PFSK-1 (cell line): ENCODE measurements at regions not wholly inside any gene's neighbourhood (a gene's known extent, or its start where the extent isn't known, plus 50 kb on each side); places are given as distances from the start of the nearest gene placed in this dataset.

Source experiments
- FOXP2 ChIP-seq: optimal IDR thresholded peaks from 2 replicates; pipeline ENCODE3; 2011; ENCODE audit warnings: borderline replicate concordance, control low read depth, inconsistent platforms; ENCODE audit not compliant: insufficient read depth; ENCODE audit errors: extremely low read length, extremely low read depth
- POLR2AphosphoS5 ChIP-seq: IDR thresholded peaks from 2 replicates; pipeline ENCODE4 v1.6.1; 2012; ENCODE audit warnings: low read depth, mild to moderate bottlenecking, control low read depth, low read length, moderate library complexity
- SIN3A ChIP-seq: IDR thresholded peaks from 2 replicates; pipeline ENCODE4 v1.6.1; 2012; ENCODE audit warnings: mild to moderate bottlenecking, low read length, moderate library complexity, borderline replicate concordance; ENCODE audit not compliant: insufficient read depth
- TAF1 ChIP-seq: IDR thresholded peaks from 2 replicates; pipeline ENCODE4 v1.6.1; 2012; ENCODE audit warnings: low read length, control low read depth, borderline replicate concordance; ENCODE audit not compliant: insufficient read depth
- TF ChIP-seq, protein P1 (sequence below), 2 experiments: IDR thresholded peaks; 2 replicates each; pipeline versions ENCODE4 v1.6.1 to v1.8.0; 2011 to 2012; ENCODE audit warnings: low read depth in 2 of 2, low read length in 2 of 2, control low read depth in 1 of 2, inconsistent platforms in 1 of 2, mild to moderate bottlenecking in 1 of 2, moderate library complexity in 1 of 2; ENCODE audit not compliant: insufficient read depth in 1 of 2

DNA sequence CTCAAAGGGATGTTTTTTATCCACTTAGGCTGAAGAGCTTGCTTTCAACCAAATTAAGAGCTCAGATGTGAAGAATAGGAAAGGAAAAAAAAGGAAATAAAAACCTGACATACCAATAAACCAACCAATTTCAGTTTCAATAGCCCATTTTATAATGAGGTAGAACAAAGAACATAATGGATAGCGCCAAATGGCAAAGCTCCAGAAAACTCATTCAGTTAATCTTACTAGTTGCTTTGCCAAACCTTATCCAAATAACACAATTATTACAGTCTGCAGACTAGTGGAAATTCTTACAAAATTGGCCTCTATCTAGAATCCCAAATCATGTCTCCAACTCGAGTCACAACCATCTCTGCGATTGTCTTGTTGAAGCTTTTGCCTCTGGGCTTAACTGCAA, 337.0 kb downstream of the CRPPA start:
- TF ChIP-seq POLR2AphosphoS5, result no peak
- TF ChIP-seq TAF1, result no peak

DNA sequence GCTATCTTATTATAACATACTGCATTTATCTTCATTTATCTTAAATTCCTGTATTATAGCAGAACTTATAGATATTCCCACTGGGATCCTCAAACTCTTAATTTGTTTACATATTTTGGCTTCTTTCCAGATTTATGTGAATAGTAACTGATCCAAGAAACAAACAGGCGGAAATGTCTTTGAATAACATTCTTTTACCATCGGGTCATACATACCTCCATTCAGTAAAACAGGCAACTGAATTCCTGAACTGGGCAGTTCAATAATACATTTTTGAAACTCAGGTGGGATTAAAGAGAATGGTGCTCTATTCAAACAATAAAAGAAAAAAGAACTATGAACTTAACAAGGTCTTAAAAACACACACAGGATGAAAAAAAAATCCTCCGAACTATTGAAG, 337.4 kb downstream of the CRPPA start:
- no peak for TF ChIP-seq FOXP2

DNA sequence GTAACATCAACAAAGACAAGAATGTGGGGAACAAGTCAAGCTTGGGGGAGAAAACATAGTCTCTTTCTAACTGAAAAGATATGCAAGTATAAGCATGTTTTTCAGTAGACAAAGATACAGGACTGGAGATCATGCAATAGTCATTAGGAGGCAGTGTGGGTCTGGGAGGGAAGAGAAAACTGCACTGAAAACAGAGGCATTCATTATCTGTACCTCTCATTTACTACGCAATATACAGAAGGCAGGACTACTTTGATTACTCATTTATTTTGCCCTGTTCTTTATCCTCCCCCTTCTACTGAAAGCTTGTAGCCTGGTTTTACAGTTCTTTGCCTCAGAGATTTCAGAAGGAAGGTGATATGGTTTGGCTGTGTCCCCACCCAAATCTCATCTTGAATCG, 341.2 kb downstream of the CRPPA start:
- TF ChIP-seq, protein P1, sequence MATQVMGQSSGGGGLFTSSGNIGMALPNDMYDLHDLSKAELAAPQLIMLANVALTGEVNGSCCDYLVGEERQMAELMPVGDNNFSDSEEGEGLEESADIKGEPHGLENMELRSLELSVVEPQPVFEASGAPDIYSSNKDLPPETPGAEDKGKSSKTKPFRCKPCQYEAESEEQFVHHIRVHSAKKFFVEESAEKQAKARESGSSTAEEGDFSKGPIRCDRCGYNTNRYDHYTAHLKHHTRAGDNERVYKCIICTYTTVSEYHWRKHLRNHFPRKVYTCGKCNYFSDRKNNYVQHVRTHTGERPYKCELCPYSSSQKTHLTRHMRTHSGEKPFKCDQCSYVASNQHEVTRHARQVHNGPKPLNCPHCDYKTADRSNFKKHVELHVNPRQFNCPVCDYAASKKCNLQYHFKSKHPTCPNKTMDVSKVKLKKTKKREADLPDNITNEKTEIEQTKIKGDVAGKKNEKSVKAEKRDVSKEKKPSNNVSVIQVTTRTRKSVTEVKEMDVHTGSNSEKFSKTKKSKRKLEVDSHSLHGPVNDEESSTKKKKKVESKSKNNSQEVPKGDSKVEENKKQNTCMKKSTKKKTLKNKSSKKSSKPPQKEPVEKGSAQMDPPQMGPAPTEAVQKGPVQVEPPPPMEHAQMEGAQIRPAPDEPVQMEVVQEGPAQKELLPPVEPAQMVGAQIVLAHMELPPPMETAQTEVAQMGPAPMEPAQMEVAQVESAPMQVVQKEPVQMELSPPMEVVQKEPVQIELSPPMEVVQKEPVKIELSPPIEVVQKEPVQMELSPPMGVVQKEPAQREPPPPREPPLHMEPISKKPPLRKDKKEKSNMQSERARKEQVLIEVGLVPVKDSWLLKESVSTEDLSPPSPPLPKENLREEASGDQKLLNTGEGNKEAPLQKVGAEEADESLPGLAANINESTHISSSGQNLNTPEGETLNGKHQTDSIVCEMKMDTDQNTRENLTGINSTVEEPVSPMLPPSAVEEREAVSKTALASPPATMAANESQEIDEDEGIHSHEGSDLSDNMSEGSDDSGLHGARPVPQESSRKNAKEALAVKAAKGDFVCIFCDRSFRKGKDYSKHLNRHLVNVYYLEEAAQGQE (IDR thresholded peaks at IDR 0.05; ENCODE audit: insufficient read depth in 1 of 2, low read depth in 2 of 2, low read length in 2 of 2), result no peak
- no peak for TF ChIP-seq SIN3A

DNA sequence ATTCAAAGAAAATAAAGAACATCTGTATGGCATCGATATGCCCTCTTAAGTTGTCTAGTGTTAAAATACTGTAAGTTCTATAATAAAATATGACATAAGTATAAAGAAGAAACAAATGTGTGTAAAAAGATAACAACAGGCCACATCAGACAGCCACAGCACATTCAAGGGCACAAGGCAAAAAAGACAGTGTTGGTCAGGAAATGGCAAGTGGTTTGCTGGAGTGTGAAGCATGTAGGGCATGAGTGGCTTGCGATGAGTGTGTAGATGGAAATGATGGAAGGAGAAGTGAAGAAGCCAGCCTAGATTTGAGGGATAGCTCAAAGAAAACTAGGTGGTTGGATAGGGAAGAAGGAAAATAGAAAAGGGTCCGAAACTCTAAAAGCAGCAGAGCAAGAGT, 341.6 kb downstream of the CRPPA start:
- TF ChIP-seq FOXP2 (no peak), POLR2AphosphoS5 (no peak), TAF1 (no peak), SIN3A (no peak)
- TF ChIP-seq, protein P1 (IDR thresholded peaks at IDR 0.05; ENCODE audit: insufficient read depth in 1 of 2, low read depth in 2 of 2, low read length in 2 of 2), result no peak

DNA sequence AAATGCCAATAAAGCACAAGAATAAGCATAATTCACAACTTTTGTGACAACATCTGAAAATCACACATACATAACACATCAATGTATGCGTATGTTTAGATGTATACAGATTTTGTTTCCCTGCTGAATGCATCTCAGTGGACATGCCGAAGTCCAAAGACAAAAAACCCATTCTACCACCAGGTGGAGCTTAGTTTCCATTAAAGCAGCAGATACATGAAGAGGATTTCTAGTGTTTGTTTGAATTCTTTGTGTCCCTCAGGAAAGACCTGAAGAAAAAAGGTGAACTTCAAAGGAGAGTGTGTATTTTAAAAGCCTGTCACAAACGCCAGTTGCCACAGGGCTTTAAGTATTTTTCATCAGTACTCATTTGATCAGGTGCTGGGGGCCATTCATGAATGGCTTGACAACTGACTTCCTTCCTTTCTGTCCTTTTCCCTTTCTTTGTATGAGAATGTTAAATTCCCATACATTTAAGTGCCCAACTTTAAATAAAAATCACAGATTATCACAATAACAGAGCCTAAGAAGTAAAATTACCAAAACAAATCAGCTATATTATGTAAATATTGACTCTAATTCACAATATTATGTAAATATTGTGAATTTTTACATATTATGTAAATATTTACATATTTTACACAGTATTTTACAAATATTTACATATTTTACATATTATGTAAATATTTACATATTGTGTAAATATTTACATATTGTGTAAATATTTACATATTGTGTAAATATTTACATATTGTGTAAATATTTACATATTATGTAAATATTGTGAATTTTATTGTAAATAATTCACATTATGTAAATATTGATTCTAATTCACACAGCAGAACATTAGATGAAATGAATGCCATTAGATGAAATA, 343.0 kb downstream of the CRPPA start:
- no peak for TF ChIP-seq SIN3A
- TF ChIP-seq FOXP2, result no peak
- no peak for TF ChIP-seq TAF1
- TF ChIP-seq POLR2AphosphoS5, result no peak
- TF ChIP-seq, protein P1 (IDR thresholded peaks at IDR 0.05; ENCODE audit: insufficient read depth in 1 of 2, low read depth in 2 of 2, low read length in 2 of 2), result no peak

DNA sequence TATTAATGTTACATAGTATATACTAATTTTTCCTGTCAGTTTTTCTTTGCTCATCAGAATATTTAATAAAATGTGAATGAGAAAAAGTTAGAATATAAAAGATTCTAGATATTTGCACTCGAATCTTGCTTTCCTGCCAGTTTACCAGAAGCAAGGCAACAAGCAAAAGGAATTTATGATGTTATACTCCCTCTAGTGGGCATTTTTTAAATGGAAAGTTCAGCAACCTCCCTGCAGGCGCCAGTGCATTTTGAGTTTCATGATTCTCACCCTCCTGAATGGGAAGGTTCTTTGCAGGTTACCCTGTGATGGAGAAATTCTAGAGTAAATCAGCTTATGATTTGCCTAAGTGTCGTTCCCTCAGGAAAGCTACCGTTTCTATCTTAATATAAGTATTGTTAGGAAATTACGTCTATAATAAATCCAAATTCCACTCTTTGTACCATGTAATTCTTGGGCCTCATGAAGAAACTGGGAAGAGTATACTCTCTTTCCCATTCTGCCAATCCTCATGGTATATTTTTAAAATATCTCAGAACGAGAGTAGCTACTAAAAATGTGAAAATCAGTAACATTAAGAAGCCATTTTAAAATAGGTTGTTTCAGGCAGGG, 350.0 kb downstream of the CRPPA start:
- TF ChIP-seq TAF1, result no peak
- no peak for TF ChIP-seq FOXP2
- no peak for TF ChIP-seq POLR2AphosphoS5
- TF ChIP-seq, protein P1 (IDR thresholded peaks at IDR 0.05; ENCODE audit: insufficient read depth in 1 of 2, low read depth in 2 of 2, low read length in 2 of 2), result no peak
- TF ChIP-seq SIN3A, result no peak
